Coronary artery (tissue), 2 donors: ENCODE measurements at regions not wholly inside any gene's neighbourhood (a gene's known extent, or its start where the extent isn't known, plus 50 kb on each side); places are given as distances from the start of the nearest gene placed in this dataset.
"Not testable (repeated sequence)": the region's sequence is repeated elsewhere in the genome, so short reads cannot be mapped to it uniquely, and the experiment has no call there.

Experiments used
- DNase-seq: peaks from one replicate; pipeline ENCODE4 v3.0.0-alpha.2; 2017; ENCODE audit warnings: low spot score
- H3K27ac ChIP-seq, 2 donors: fragments of 200-600 bp; sonication (generic); one replicate each; pipeline ENCODE4 v1.5.1; 2016 to 2019
- H3K4me3 ChIP-seq: fragments of 200-600 bp; sonication (generic); 2 replicates; pipeline ENCODE4 v1.5.1; 2016; ENCODE audit warnings: mild to moderate bottlenecking, moderate library complexity
- TF ChIP-seq, protein P1 (sequence below): fragments of 200-600 bp; sonication (generic); IDR thresholded peaks from one replicate; pipeline ENCODE4 v1.5.1; 2019; ENCODE audit warnings: antibody characterized with exemption

DNA sequence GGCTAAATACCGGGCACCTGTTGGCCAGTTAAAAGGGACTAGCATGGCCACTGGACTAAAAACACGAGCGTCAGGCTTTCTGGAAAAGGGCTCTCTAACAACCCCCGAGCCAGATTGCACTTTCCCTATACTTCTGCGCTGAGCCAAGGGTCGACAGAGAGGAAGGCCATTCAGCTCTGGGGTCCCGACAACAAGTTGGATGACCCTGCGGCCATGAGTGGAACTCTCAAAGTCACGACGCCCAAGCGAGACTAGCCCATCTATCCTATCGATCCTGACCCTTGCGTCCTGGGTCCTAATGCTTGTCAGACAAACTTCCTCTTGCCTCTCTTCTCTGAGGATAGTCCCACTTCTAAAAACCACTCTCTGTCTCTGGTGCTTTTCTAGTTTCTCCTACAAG is 99.9 kb upstream of the PRDX6 start:
- TF ChIP-seq, protein P1, sequence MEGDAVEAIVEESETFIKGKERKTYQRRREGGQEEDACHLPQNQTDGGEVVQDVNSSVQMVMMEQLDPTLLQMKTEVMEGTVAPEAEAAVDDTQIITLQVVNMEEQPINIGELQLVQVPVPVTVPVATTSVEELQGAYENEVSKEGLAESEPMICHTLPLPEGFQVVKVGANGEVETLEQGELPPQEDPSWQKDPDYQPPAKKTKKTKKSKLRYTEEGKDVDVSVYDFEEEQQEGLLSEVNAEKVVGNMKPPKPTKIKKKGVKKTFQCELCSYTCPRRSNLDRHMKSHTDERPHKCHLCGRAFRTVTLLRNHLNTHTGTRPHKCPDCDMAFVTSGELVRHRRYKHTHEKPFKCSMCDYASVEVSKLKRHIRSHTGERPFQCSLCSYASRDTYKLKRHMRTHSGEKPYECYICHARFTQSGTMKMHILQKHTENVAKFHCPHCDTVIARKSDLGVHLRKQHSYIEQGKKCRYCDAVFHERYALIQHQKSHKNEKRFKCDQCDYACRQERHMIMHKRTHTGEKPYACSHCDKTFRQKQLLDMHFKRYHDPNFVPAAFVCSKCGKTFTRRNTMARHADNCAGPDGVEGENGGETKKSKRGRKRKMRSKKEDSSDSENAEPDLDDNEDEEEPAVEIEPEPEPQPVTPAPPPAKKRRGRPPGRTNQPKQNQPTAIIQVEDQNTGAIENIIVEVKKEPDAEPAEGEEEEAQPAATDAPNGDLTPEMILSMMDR = no peak
- DNase-seq = no peak
- no peak overlapping the region for H3K27ac ChIP-seq
- no peak overlapping the region for H3K4me3 ChIP-seq

DNA sequence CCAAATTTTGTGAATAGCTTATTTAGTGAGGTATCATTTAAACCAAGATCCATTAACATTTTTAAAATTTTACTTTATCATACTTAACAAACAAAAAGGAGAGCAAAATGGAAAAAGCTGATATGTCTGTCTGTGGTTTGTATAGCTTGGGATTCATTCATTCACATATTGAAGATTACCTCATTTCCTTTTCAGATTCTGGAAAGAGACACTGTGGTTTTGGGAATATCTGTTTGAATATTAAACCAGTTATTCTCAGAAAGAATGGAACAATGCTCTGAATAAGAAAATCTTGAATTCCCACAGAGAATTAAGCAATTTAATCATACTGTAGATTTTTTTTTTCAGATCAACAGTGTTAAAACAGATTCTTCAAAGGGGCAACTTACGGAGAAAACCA is 93.8 kb upstream of the PRDX6 start:
- TF ChIP-seq, protein P1 = no peak
- no peak for DNase-seq
- no peak overlapping the region for H3K4me3 ChIP-seq
- no peak overlapping the region for H3K27ac ChIP-seq

DNA sequence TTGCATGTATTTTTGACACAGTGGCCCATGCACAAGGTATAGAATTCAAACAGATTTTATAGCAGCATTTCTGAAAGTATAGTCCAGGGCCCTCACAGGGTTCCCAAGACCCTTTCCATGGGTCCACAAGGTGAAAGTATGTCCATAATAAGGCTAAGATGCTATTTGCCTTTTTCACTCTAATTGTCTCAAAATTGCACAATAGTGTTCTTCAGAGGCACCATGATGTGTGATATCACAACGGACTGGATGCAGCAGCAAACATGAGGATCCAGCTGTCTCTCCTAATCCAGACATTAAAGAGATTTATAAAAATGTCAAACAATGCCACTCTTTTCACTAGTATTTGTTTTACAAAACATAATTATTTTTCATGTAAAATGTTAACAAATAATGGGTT is 88.8 kb upstream of the PRDX6 start:
- no peak for DNase-seq
- Histone ChIP-seq H3K4me3 (no peak overlapping the region), H3K27ac (no peak overlapping the region)
- TF ChIP-seq, protein P1 = no peak

- TF ChIP-seq, protein P1 = no peak
- no peak overlapping the region for H3K4me3 ChIP-seq
- DNase-seq = no peak
- H3K27ac ChIP-seq = no peak overlapping the region
These were observed 84.1 kb upstream of the PRDX6 start for GRCh38 chr1:173392895-173393658.

- TF ChIP-seq, protein P1 = no peak
- Histone ChIP-seq H3K27ac (no peak overlapping the region), H3K4me3 (no peak overlapping the region)
- DNase-seq = no peak
These were observed 83.5 kb upstream of the PRDX6 start for GRCh38 chr1:173393659-173394000.

GRCh38 chr1:173394813-173395212 is 82.3 kb upstream of the PRDX6 start:
- not testable (repeated sequence) for H3K27ac ChIP-seq, H3K4me3 ChIP-seq, DNase-seq

- Histone ChIP-seq H3K27ac (no peak overlapping the region), H3K4me3 (no peak overlapping the region)
- DNase-seq = no peak
- TF ChIP-seq, protein P1 = no peak
These were observed 81.4 kb upstream of the PRDX6 start for GRCh38 chr1:173395762-173396161.
